ENCODE measurements at regions not wholly inside any gene's neighbourhood (a gene's known extent, or its start where the extent isn't known, plus 50 kb on each side); places are given as distances from the start of the nearest gene placed in this dataset.

- Histone ChIP-seq H3K9ac (ENCODE audit: low read depth, low read length) (no peak overlapping the region), H3K27ac (ENCODE audit: low read length) (no peak overlapping the region), H2AFZ (ENCODE audit: low read depth, low read length) (no peak overlapping the region), H4K20me1 (ENCODE audit: insufficient read depth, low read length) (no peaks in the 10 kb centered on the region), H3K9me3 (ENCODE audit: insufficient read depth, low read length, severe bottlenecking) (no peaks in the 10 kb centered on the region), H3K36me3 (ENCODE audit: insufficient read depth, low read length) (no peaks in the 10 kb centered on the region), H3K4me1 (ENCODE audit: insufficient read depth, low read length) (no peaks in the 10 kb centered on the region), H3K79me2 (ENCODE audit: insufficient read depth, low read length) (no peaks in the 10 kb centered on the region), H3K27me3 (ENCODE audit: insufficient read depth, low read length, poor library complexity) (no peaks in the 10 kb centered on the region), H3K4me2 (ENCODE audit: insufficient read depth, low read length) (no peak overlapping the region), H3K4me3 (ENCODE audit: low read depth in 1 of 2, low read length in 2 of 2) (no peak overlapping the region)
- no peak for ATAC-seq (ENCODE audit: insufficient read depth, low read depth)
- DNase-seq = no peak
- TF ChIP-seq, protein P1, sequence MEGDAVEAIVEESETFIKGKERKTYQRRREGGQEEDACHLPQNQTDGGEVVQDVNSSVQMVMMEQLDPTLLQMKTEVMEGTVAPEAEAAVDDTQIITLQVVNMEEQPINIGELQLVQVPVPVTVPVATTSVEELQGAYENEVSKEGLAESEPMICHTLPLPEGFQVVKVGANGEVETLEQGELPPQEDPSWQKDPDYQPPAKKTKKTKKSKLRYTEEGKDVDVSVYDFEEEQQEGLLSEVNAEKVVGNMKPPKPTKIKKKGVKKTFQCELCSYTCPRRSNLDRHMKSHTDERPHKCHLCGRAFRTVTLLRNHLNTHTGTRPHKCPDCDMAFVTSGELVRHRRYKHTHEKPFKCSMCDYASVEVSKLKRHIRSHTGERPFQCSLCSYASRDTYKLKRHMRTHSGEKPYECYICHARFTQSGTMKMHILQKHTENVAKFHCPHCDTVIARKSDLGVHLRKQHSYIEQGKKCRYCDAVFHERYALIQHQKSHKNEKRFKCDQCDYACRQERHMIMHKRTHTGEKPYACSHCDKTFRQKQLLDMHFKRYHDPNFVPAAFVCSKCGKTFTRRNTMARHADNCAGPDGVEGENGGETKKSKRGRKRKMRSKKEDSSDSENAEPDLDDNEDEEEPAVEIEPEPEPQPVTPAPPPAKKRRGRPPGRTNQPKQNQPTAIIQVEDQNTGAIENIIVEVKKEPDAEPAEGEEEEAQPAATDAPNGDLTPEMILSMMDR (IDR thresholded peaks at IDR 0.05; ENCODE audit: borderline replicate concordance, extremely low read depth, low read length, poor library complexity, severe bottlenecking) = no peak
- TF ChIP-seq EZH2 (IDR thresholded peaks at IDR 0.05; ENCODE audit: borderline replicate concordance, low read depth, low read length, severe bottlenecking) = no peak
Measured at GRCh38 chr15:61421470-61421869, 192.4 kb upstream of the RORA start.

DNA sequence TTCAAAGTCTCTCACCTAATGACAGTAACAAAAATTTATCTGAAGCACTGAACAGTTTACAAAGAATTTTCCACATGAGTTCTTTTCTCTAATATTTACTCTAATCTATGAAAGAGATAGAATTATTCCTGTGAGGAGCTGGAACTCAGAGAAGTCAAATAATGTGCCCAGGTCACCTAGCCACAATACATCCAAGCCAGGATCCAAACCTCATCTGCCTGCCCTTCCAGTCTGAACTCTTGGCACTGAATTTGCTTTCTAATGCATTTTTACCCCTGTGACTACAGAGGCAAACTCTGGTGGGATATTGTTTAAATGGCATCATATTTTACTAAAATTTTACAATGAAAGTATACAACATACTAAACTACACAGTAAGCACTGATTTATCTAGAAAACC is 191.4 kb upstream of the RORA start:
- Histone ChIP-seq H3K4me1 (ENCODE audit: insufficient read depth, low read length) (no peaks in the 10 kb centered on the region), H3K36me3 (ENCODE audit: insufficient read depth, low read length) (no peaks in the 10 kb centered on the region), H3K4me2 (ENCODE audit: insufficient read depth, low read length) (no peak overlapping the region), H3K9ac (ENCODE audit: low read depth, low read length) (no peak overlapping the region), H3K27me3 (ENCODE audit: insufficient read depth, low read length, poor library complexity) (no peaks in the 10 kb centered on the region), H3K27ac (ENCODE audit: low read length) (no peak overlapping the region), H3K9me3 (ENCODE audit: insufficient read depth, low read length, severe bottlenecking) (no peaks in the 10 kb centered on the region), H2AFZ (ENCODE audit: low read depth, low read length) (no peak overlapping the region), H3K79me2 (ENCODE audit: insufficient read depth, low read length) (no peaks in the 10 kb centered on the region), H3K4me3 (ENCODE audit: low read depth in 1 of 2, low read length in 2 of 2) (no peak overlapping the region), H4K20me1 (ENCODE audit: insufficient read depth, low read length) (no peaks in the 10 kb centered on the region)
- ATAC-seq (ENCODE audit: insufficient read depth, low read depth) (no peak), DNase-seq (no peak)
- TF ChIP-seq, protein P1 (IDR thresholded peaks at IDR 0.05; ENCODE audit: borderline replicate concordance, extremely low read depth, low read length, poor library complexity, severe bottlenecking) = no peak
- no peak for TF ChIP-seq EZH2 (IDR thresholded peaks at IDR 0.05; ENCODE audit: borderline replicate concordance, low read depth, low read length, severe bottlenecking)

GRCh38 chr15:61415617-61416120 is 186.6 kb upstream of the RORA start:
- ATAC-seq (ENCODE audit: insufficient read depth, low read depth) = no peak
- Histone ChIP-seq H3K27me3 (ENCODE audit: insufficient read depth, low read length, poor library complexity) (no peaks in the 10 kb centered on the region), H2AFZ (ENCODE audit: low read depth, low read length) (no peak overlapping the region), H3K27ac (ENCODE audit: low read length) (no peak overlapping the region), H3K4me3 (ENCODE audit: low read depth in 1 of 2, low read length in 2 of 2) (no peak overlapping the region), H3K4me2 (ENCODE audit: insufficient read depth, low read length) (no peak overlapping the region), H3K36me3 (ENCODE audit: insufficient read depth, low read length) (no peaks in the 10 kb centered on the region), H3K4me1 (ENCODE audit: insufficient read depth, low read length) (no peaks in the 10 kb centered on the region), H3K9ac (ENCODE audit: low read depth, low read length) (no peak overlapping the region), H4K20me1 (ENCODE audit: insufficient read depth, low read length) (no peaks in the 10 kb centered on the region), H3K9me3 (ENCODE audit: insufficient read depth, low read length, severe bottlenecking) (no peaks in the 10 kb centered on the region), H3K79me2 (ENCODE audit: insufficient read depth, low read length) (no peaks in the 10 kb centered on the region)
- TF ChIP-seq EZH2 (IDR thresholded peaks at IDR 0.05; ENCODE audit: borderline replicate concordance, low read depth, low read length, severe bottlenecking) = no peak
- TF ChIP-seq, protein P1 (IDR thresholded peaks at IDR 0.05; ENCODE audit: borderline replicate concordance, extremely low read depth, low read length, poor library complexity, severe bottlenecking) = no peak
- DNase-seq = no peak
